EL (cell line): ENCODE measurements at regions not wholly inside any gene's neighbourhood (a gene's known extent, or its start where the extent isn't known, plus 50 kb on each side); places are given as distances from the start of the nearest gene placed in this dataset.
"Not testable (repeated sequence)": the region's sequence is repeated elsewhere in the genome, so short reads cannot be mapped to it uniquely, and the experiment has no call there.

Source experiments
- DNase-seq: peaks from one replicate; pipeline ENCODE4 v3.0.0-alpha.2; 2016

- no peak for DNase-seq
Observed at GRCh38 chr7:84941936-84942335, 244.9 kb downstream of the SEMA3D start.

DNA sequence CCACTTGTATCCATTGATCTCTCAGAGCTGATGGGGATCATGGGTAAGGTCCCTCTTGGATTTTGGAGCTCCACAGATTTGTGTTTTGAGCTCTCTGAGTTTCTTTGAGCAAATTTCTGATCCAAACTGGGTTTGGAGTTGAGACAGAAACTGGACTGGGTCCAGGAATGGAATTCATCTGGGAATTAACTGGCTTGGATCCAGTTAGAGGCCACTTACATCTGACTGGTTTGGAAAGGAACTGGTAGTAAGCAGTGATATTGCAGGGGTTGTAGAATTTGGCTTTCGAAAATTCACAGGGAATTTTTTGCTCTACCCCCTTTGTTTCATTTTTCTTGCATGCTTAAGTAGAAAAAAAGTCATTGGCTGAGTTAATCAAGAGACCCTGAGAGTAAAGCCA lies 245.6 kb downstream of the SEMA3D start:
- DNase-seq: no peak

- no peak for DNase-seq
Observed at GRCh38 chr7:84939888-84940287, 247.0 kb downstream of the SEMA3D start.

- no peak for DNase-seq
Observed at GRCh38 chr7:84939442-84939841, 247.4 kb downstream of the SEMA3D start.

DNA sequence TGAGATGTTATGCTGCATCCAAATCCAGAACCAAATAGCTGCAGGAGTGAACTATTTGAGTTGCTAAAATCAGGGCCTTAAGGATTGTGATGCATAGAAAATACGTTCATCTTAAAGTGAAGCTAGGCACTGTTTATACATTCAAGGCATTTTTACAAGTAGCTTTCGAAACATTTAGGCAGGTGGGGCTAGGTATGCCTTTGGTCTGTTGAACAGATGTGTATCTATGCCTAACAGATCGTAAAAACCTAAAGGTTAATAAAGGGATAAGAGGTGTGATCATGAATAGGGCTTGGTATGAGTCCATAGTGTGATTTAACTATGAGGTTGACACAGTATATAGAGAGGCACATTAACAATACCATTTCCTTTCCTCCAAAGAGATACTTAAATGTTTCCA lies 262.5 kb downstream of the SEMA3D start:
- DNase-seq: no peak

- no peak for DNase-seq
Observed at GRCh38 chr7:84923348-84923747, 263.5 kb downstream of the SEMA3D start.

DNA sequence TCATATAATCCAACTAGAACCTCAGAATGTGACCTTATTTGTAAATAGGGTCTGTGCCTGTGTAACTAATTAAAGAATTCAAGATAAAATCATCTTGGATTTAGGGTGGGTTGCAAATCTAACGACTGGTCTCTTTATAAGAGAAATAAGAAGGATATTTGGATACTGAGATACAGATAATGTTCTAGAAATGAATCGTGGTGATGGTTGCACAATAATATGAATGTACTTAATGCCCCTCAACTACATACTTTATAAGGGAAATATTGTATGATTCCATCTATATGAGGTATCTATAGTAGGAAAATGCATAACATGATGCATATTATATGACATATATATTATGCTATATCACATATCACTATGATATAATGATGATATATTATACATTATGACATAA lies 265.7 kb downstream of the SEMA3D start:
- DNase-seq: no peak

DNA sequence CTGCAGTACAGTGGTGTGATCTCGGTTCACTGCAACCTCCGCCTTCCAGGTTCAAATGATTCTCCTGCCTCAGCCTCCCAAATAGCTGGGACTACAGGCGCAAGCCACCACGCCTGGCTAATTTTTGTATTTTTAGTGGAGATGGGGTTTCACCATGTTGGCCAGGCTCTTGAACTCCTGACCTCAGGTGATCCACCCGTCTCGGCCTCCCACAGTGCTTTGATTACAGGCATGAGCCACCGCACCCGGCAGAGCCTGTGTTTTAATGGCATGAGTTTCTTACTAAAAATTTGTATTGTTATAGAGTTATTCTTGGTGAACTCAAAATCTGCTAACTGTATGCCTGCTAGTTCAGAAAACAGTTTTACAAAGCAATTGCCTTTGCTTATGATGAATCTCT lies 269.9 kb downstream of the SEMA3D start:
- DNase-seq: not testable (repeated sequence)

DNA sequence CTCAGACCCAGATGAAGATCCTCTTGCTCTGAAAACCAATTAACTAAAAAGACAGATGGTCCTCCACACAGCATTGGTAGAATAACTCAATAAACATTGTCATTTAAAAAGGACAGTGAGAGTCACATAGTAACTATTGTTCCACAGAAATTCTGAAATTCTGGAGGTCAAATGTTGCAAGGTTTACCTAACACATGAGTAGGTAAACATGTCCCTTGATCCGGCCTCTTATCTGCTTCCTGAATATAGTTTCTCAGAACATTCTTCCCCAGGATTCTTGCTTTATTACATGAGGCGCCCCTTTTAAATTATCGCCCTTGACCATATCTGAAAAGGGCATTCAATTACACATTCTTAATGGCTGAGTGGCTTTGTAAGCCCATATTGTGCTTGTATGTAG lies 270.7 kb downstream of the SEMA3D start:
- DNase-seq: no peak

GRCh38 chr7:84914598-84914997 lies 272.3 kb downstream of the SEMA3D start:
- no peak for DNase-seq

DNA sequence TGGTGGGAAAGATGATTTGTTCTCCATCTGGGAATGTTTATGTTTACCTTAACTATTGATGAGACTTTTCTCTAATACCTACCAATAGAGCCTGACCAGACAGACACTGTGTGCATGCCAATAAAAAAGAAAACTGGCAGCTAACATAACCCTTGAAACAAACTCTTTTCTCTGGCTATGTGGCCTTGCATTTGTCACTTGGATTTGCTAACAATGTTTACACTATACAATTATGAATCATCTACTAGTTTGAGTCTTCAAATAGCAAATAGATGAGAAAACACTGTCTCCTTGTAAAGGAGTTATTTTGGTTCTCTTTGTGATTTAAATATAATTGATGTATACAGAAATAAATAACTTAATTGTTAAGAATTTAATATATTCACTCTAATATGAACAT lies 273.1 kb downstream of the SEMA3D start:
- peak; percentile 41 for DNase-seq

- DNase-seq: peak; percentile 5
Observed at GRCh38 chr7:84912993-84913635, 273.7 kb downstream of the SEMA3D start.

- DNase-seq: no peak
Observed at GRCh38 chr7:84912537-84912936, 274.3 kb downstream of the SEMA3D start.

DNA sequence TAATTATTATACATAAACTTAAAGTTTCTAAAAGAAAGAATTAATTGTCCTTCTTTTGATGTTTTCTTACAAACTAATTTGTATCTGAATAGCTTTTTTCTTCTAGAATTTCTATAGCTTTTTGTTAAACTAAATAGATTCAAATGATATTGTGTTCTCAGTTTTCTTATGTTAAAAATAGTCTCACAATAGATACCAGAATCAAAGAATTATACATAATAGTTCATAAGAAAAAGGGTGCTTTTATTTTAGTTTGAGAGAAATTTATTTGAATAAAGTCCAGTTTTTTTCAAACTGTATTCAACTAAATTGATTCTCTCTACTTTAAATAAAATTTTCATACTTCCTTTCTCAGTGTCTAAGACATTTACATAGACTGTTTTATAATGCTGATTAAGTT lies 274.8 kb downstream of the SEMA3D start:
- no peak for DNase-seq

- no peak for DNase-seq
Observed at GRCh38 chr7:84911077-84911476, 275.8 kb downstream of the SEMA3D start.

DNA sequence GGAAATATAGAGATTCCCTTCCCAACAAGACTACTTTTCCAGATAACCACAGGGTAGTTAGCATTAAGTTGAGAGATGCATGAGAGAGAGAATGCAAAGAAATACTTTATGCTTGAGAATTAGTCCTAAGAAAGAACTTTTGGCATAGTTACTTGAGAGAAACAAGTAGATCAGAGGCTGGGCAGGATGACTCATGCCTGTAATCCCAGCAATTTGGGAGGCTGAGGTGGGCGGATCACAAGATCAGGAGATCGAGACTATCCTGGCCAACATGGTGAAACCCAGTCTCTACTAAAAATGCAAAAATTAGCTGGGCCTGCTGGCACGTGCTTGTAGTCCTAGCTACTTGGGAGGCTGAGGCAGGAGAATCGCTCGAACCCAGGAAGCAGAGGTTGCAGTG lies 276.5 kb downstream of the SEMA3D start:
- DNase-seq: peak; percentile 10

GRCh38 chr7:84908196-84908793 lies 278.6 kb downstream of the SEMA3D start:
- no peak for DNase-seq

GRCh38 chr7:84906889-84907288 lies 280.0 kb downstream of the SEMA3D start:
- no peak for DNase-seq

DNA sequence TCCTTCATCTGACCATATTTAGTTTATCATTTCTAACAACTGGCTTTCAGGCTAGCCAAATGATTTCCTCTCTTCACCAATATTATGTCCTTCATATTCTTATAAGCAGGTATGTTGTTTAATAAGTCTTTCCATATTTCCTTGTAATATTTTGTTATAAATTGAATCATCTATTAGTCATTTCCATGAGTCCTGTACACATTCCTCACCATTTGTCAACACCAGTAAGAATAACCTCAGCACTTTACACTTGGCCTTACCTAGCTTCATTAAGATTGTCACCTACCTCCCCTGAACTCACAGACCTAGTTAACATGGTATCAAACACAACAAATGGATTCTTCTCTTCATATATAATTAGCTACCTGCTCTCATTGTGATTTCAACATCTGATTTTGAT lies 282.3 kb downstream of the SEMA3D start:
- peak; percentile 3 for DNase-seq

- DNase-seq: no peak
Observed at GRCh38 chr7:84901366-84901765, 285.5 kb downstream of the SEMA3D start.

- no peak for DNase-seq
Observed at GRCh38 chr7:84900215-84900614, 286.6 kb downstream of the SEMA3D start.

DNA sequence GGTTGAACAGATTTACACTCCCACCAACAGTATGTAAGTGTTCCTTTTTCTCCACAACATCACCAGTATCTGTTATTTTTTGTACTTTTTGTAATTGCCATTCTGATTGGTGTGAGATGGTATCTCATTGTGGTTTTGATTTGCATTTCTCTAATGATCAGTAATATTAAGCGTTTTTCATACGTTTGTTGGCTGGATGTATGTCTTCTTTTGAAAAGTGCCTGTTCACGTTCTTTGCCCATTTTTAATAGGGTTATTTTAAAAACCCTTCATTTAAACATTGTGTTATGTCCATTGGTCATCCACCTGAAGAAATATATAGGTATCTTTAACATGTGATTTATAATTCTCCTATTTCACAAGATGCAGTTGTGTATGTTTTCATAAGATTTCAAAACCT lies 291.3 kb downstream of the SEMA3D start:
- DNase-seq: no peak

DNA sequence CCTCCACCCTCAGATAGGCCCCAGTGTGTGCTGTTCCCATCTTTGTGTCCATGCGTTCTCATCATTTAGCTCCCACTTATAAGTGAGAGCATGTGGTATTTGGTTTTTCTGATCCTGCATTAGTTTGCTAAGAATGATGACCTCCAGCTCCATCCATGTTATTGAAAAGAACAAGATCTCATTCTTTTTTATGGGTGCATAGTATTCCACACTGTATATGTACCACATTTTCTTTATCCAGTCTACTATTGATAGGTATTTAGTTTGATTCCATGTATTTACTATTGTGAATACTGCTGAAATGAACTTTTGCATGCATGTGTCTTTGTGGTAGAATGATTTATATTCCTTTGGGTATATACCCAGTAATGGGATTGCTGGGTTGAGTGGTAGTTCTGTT lies 303.3 kb downstream of the SEMA3D start:
- DNase-seq: not testable (repeated sequence)

DNA sequence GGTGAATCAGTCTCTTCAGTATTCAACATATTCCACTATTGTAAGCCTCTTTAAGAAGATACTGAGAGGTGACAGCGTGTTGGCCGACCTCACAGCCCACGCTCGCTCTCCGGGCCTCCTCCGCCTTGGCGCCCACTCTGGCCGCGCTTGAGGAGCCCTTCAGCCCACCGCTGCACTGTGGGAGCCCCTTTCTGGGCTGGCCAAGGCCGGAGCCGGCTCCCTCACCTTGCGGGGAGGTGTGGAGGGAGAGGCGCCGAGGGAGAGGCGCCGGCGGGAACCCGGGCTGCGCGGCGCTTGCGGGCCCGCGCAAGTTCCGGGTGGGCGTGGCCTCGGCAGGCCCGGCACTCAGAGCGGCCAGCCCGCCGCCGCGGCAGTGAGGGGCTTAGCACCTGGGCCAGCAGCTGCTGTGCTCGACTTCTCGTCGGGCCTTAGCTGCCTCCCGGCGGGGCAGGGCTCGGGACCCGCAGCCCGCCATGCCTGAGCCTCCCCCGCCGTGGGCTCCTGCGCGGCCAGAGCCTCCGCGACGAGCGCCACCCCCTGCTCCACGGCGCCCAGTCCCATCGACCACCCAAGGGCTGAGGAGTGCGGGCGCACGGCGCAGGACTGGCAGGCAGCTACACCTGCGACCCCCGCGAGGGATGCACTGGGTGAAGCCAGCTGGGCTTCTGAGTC lies 306.4 kb downstream of the SEMA3D start:
- not testable (repeated sequence) for DNase-seq
